SK-MEL-5 (cell line): ENCODE measurements at regions not wholly inside any gene's neighbourhood (a gene's known extent, or its start where the extent isn't known, plus 50 kb on each side); places are given as distances from the start of the nearest gene placed in this dataset.

Experiments used
- DNase-seq: peaks from one replicate; pipeline ENCODE4 v3.0.0-alpha.2; 2016; ENCODE audit warnings: low read depth, low spot score
- in situ Hi-C: cut with HindIII; loops from 2 replicates; pipeline ENCODE4 v1.10.0; 2016; ENCODE audit warnings: low sequenced_read_pairs, high pct_unique_total_duplicates, low pct_unique_long_range_greater_than_20kb

- in situ Hi-C loops = no loop called here
- no peak for DNase-seq
Measured at GRCh38 chr3:168984872-168985271, 678.6 kb downstream of the MECOM start.

GRCh38 chr3:168983046-168983445 lies 680.5 kb downstream of the MECOM start:
- in situ Hi-C loops = no loop called here
- DNase-seq = no peak

GRCh38 chr3:168981396-168981795 lies 682.1 kb downstream of the MECOM start:
- DNase-seq = no peak
- in situ Hi-C loops = no loop called here

GRCh38 chr3:168977716-168978374 lies 685.7 kb downstream of the MECOM start:
- in situ Hi-C loops = no loop called here
- no peak for DNase-seq

- in situ Hi-C loops = no loop called here
- DNase-seq = no peak
Measured at GRCh38 chr3:168976969-168977368, 686.5 kb downstream of the MECOM start.

- in situ Hi-C loops = no loop called here
- DNase-seq = no peak
Measured at GRCh38 chr3:168975576-168975975, 687.9 kb downstream of the MECOM start.

GRCh38 chr3:168974617-168975403 lies 688.7 kb downstream of the MECOM start:
- no peak for DNase-seq
- in situ Hi-C loops = no loop called here

GRCh38 chr3:168973897-168974296 lies 689.6 kb downstream of the MECOM start:
- in situ Hi-C loops = no loop called here
- no peak for DNase-seq

GRCh38 chr3:168973206-168973605 lies 690.3 kb downstream of the MECOM start:
- DNase-seq = no peak
- in situ Hi-C loops = no loop called here

GRCh38 chr3:168968609-168969008 lies 694.9 kb downstream of the MECOM start:
- in situ Hi-C loops = no loop called here
- DNase-seq = no peak

GRCh38 chr3:168964736-168965135 lies 698.8 kb downstream of the MECOM start:
- DNase-seq = no peak
- in situ Hi-C loops = no loop called here

- in situ Hi-C loops = no loop called here
- DNase-seq = no peak
Measured at GRCh38 chr3:168961271-168961670, 702.2 kb downstream of the MECOM start.

GRCh38 chr3:168959731-168960130 lies 703.8 kb downstream of the MECOM start:
- DNase-seq = no peak
- in situ Hi-C loops = no loop called here

GRCh38 chr3:168958466-168958865 lies 705.0 kb downstream of the MECOM start:
- in situ Hi-C loops = no loop called here
- no peak for DNase-seq

GRCh38 chr3:168956076-168956475 lies 707.4 kb downstream of the MECOM start:
- no peak for DNase-seq
- in situ Hi-C loops = no loop called here

- peak; percentile 30 for DNase-seq
- in situ Hi-C loops = no loop called here
Measured at GRCh38 chr3:168952551-168952950, 711.0 kb downstream of the MECOM start.

- in situ Hi-C loops = no loop called here
- no peak for DNase-seq
Measured at GRCh38 chr3:168951884-168952283, 711.6 kb downstream of the MECOM start.

- no peak for DNase-seq
- in situ Hi-C loops = no loop called here
Measured at GRCh38 chr3:168951368-168951767, 712.1 kb downstream of the MECOM start.

- in situ Hi-C loops = no loop called here
- DNase-seq = no peak
Measured at GRCh38 chr3:168950622-168951021, 712.9 kb downstream of the MECOM start.
